K562 (cell line): ENCODE measurements at regions not wholly inside any gene's neighbourhood (a gene's known extent, or its start where the extent isn't known, plus 50 kb on each side); places are given as distances from the start of the nearest gene placed in this dataset.

Experiments used
- ATAC-seq: fragments of 200-7000 bp; cut with Tn5 transposase; 3 replicates; pipeline ENCODE4 v1.9.1; 2020; ENCODE audit warnings: moderate library complexity
- BruUV-seq: library from RNA; stranded (reverse); fragments of 400-500 nt; replicated peaks from 2 replicates; lab custom pipeline; 2021; lab: Mats Ljungman, UMichigan
- CTCF ChIA-PET: fragments of 300-600 bp; formaldehyde crosslinking; extraction: SDS; loops from one replicate; lab custom pipeline; 2021; ENCODE audit warnings: low intra/inter-chr PET ratio; lab: Yijun Ruan, JAX
- POLR2A ChIA-PET: fragments of 300-600, 350-650 bp; sonication (Branson Sonifier 250); formaldehyde crosslinking; extraction: SDS; loops from one replicate; lab custom pipeline; 2021; ENCODE audit warnings: antibody characterized with exemption, inconsistent platforms; lab: Yijun Ruan, JAX
- DNase-seq, 4 experiments: peaks; one replicate each; pipeline versions ENCODE4 v3.0.0 to v3.0.0-alpha.2; 2011 to 2018; ENCODE audit warnings: low spot score in 3 of 4, mixed read lengths in 3 of 4; ENCODE audit errors: extremely low read depth in 1 of 4
- FAIRE-seq: peaks from 2 replicates; lab custom pipeline; 2011; peaks lifted over from hg19 to GRCh38; lab: Jason Lieb, UNC
- H2AFZ ChIP-seq: 2 replicates; pipeline ENCODE4 v1.6.0; 2011; ENCODE audit warnings: low read depth, low read length, control low read depth, inconsistent platforms
- H3K27ac ChIP-seq: fragments of 200-600 bp; 3 replicates; pipeline ENCODE4 v1.8.0; 2011; ENCODE audit warnings: low read depth, mild to moderate bottlenecking, control low read depth, inconsistent platforms, low read length, moderate library complexity, mixed read lengths; ENCODE audit errors: extremely low read depth
- H3K27me3 ChIP-seq, 2 experiments: fragments of 300-600 bp in 1 of 2; 2 replicates in 1 of 2; 3 replicates in 1 of 2; pipeline versions ENCODE4 v1.6.0 to v1.8.0; 2011; ENCODE audit warnings: inconsistent platforms in 2 of 2, low read length in 2 of 2, mild to moderate bottlenecking in 1 of 2, mixed read lengths in 1 of 2, moderate library complexity in 1 of 2; ENCODE audit not compliant: control insufficient read depth in 2 of 2, insufficient read depth in 2 of 2
- H3K36me3 ChIP-seq: fragments of 300-600 bp; 3 replicates; pipeline ENCODE4 v1.8.0; 2011; ENCODE audit warnings: mild to moderate bottlenecking, low read length, inconsistent platforms; ENCODE audit not compliant: control insufficient read depth, insufficient read depth
- H3K4me1 ChIP-seq, 2 experiments: fragments of 200-600 bp in 1 of 2; replicated peaks in 1 of 2; 2 replicates in 1 of 2; 3 replicates in 1 of 2; pipeline versions ENCODE4 v1.5.1 to v1.8.0; 2011; ENCODE audit warnings: inconsistent platforms in 2 of 2, low read length in 2 of 2, mild to moderate bottlenecking in 1 of 2, mixed read lengths in 1 of 2, moderate library complexity in 1 of 2; ENCODE audit not compliant: control insufficient read depth in 2 of 2, insufficient read depth in 2 of 2
- H3K4me2 ChIP-seq: 2 replicates; pipeline ENCODE4 v1.6.1; 2011; ENCODE audit warnings: low read length, control low read depth, inconsistent platforms, mixed read lengths; ENCODE audit not compliant: insufficient read depth
- H3K4me3 ChIP-seq: fragments of 200-600 bp; sonication (generic), shearing (Covaris generic); 2 replicates; pipeline ENCODE4 v1.5.1; 2016; ENCODE audit warnings: control low read depth, inconsistent platforms
- H3K79me2 ChIP-seq: fragments of 200-600 bp; 3 replicates; pipeline ENCODE4 v1.8.0; 2011; ENCODE audit warnings: low read length, inconsistent platforms; ENCODE audit not compliant: control insufficient read depth, insufficient read depth
- H3K9ac ChIP-seq, 2 experiments: 2 replicates each; pipeline versions ENCODE4 v1.6.0 to v1.6.1; 2011; ENCODE audit warnings: low read depth in 2 of 2, low read length in 2 of 2, control low read depth in 1 of 2, inconsistent platforms in 1 of 2, mild to moderate bottlenecking in 1 of 2, mixed read lengths in 1 of 2; ENCODE audit not compliant: insufficient read depth in 1 of 2
- H3K9me1 ChIP-seq: one replicate; pipeline ENCODE4 v1.6.0; 2011; ENCODE audit warnings: inconsistent platforms, mild to moderate bottlenecking, low read length, moderate library complexity; ENCODE audit not compliant: control insufficient read depth, insufficient read depth
- H3K9me3 ChIP-seq: replicated peaks from 2 replicates; pipeline ENCODE4 v1.5.1; 2011; ENCODE audit warnings: low read depth, low read length, inconsistent platforms; ENCODE audit not compliant: control insufficient read depth, insufficient read depth
- H4K20me1 ChIP-seq: replicated peaks from 2 replicates; pipeline ENCODE4 v1.6.1; 2011; ENCODE audit warnings: low read length, inconsistent platforms, mixed read lengths; ENCODE audit not compliant: control insufficient read depth, insufficient read depth
- CHD4 ChIP-seq: fragments of 200-600 bp; sonication (generic); IDR thresholded peaks from 3 replicates; pipeline ENCODE4 v1.6.1; 2012; ENCODE audit warnings: low read depth, mild to moderate bottlenecking, mixed read lengths, low read length, inconsistent platforms; ENCODE audit not compliant: insufficient read depth, insufficient replicate concordance, poor library complexity, severe bottlenecking
- ILF3 ChIP-seq: fragments of 450-650 bp; IDR thresholded peaks from 2 replicates; pipeline ENCODE4 v1.6.1; 2018; ENCODE audit warnings: antibody characterized with exemption, mild to moderate bottlenecking, moderate library complexity, borderline replicate concordance
- KLF10 ChIP-seq: fragments of 250-450 bp; sonication (Bioruptor Pico); IDR thresholded peaks from 2 replicates; pipeline ENCODE4 v1.6.1; 2021; ENCODE audit warnings: matching md5 sums
- RREB1 ChIP-seq: fragments of 250-450 bp; sonication (Bioruptor Pico); IDR thresholded peaks from 2 replicates; pipeline ENCODE4 v1.4.0; 2020
- SPI1 ChIP-seq: IDR thresholded peaks from 2 replicates; pipeline ENCODE4 v1.6.1; 2011; ENCODE audit warnings: low read depth, low read length, control low read depth, borderline replicate concordance
- ZNF212 ChIP-seq: fragments of 450-650 bp; formaldehyde crosslinking; IDR thresholded peaks from 2 replicates; pipeline ENCODE4 v1.4.0; 2020; ENCODE audit warnings: mild to moderate bottlenecking
- ZNF384 ChIP-seq: IDR thresholded peaks from 2 replicates; pipeline ENCODE4 v1.6.1; 2012; ENCODE audit warnings: low read depth, low read length, improper control_type of control experiment
- ZNF764 ChIP-seq: fragments of 250-450 bp; sonication (Bioruptor Pico); IDR thresholded peaks from 2 replicates; pipeline ENCODE4 v1.4.0; 2020; ENCODE audit warnings: low read depth, mild to moderate bottlenecking, moderate library complexity
- WGBS: fragments of 100-300 bp; shearing (Covaris generic); methylation state at CpG from one replicate; pipeline ENCODE4 v1.1.6; 2016; ENCODE audit warnings: low coverage, mixed read lengths; ENCODE audit not compliant: insufficient coverage; ENCODE audit errors: missing lambda C conversion rate; 5-methylcytosine and 5-hydroxymethylcytosine counted together
- in situ Hi-C: fragments of 300-500 bp; cut with MboI; formaldehyde crosslinking; loops from 4 replicates; pipeline ENCODE4 v1.15.0; 2018; ENCODE audit warnings: inconsistent platforms, mixed read lengths
- intact Hi-C: fragments of 100-400 bp; cut with micrococcal nuclease; formaldehyde crosslinking; loops from 2 replicates; pipeline ENCODE4 v1.14.2; 2022

- no peak for TF ChIP-seq RREB1
- no peak for TF ChIP-seq ZNF764 (CRISPR knock-in tag)
Observed at GRCh38 chr13:34405410-34406181, 536.5 kb upstream of the NBEA start (continued).

- Histone ChIP-seq H3K4me1 (no peaks in the 10 kb centered on the region), H4K20me1 (no peaks in the 10 kb centered on the region), H3K4me2 (no peak overlapping the region), H3K27ac (no peak overlapping the region), H3K9me1 (no peaks in the 10 kb centered on the region), H3K9ac (no peak overlapping the region), H3K36me3 (no peaks in the 10 kb centered on the region), H2AFZ (no peak overlapping the region), H3K9me3 (no peaks in the 10 kb centered on the region), H3K27me3 (no peaks in the 10 kb centered on the region), H3K79me2 (no peaks in the 10 kb centered on the region), H3K4me3 (no peak overlapping the region)
- intact Hi-C loops: no loop called here
- in situ Hi-C loops: no loop called here
- POLR2A ChIA-PET: no interaction called here
- no TSS peak for BruUV-seq
- no peak for ATAC-seq
- CTCF ChIA-PET: no interaction called here
- 0% methylated on average over 1 of the region's 2 CpGs for WGBS
- no peak for FAIRE-seq
- no peak for DNase-seq
- no peak for TF ChIP-seq ZNF384
- no peak for TF ChIP-seq ILF3
- TF ChIP-seq KLF10 (CRISPR knock-in tag): no peak
- no peak for TF ChIP-seq SPI1
- no peak for TF ChIP-seq CHD4
- TF ChIP-seq ZNF212 (CRISPR knock-in tag): no peak
Observed at GRCh38 chr13:34408640-34409039, 533.4 kb upstream of the NBEA start.
